ENCODE measurements at regions not wholly inside any gene's neighbourhood (a gene's known extent, or its start where the extent isn't known, plus 50 kb on each side); places are given as distances from the start of the nearest gene placed in this dataset.

DNA sequence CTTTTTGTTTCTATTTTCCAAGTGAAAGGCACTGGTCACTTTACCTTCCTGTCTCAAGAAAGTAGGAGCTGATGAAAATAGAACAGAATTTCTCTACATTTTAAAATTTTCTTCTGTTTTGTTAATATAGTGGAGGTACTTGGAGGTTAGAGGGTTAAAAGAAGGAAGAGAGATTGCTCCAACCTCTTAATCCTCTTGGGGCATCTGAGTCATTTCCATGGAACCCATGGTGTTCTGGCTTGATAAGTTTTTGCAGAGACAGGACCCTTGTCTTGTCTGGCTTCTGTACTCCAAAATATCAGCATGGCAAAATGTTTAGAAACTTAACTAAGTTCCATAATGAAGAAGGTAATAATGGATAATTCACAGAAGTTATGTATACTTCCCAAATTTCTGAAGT, 727.2 kb downstream of the C4orf33 start:
- Histone ChIP-seq H3K4me3 (ENCODE audit: low read depth in 1 of 3, low read length in 3 of 3) (no peak overlapping the region), H3K9me3 (ENCODE audit: control insufficient read depth in 4 of 4, low read length in 3 of 4) (no peaks in the 10 kb centered on the region), H3K36me3 (ENCODE audit: control insufficient read depth in 4 of 4, insufficient read depth in 3 of 4, low read depth in 1 of 4, low read length in 3 of 4) (no peaks in the 10 kb centered on the region), H3K27me3 (ENCODE audit: control insufficient read depth in 4 of 4, insufficient read depth in 4 of 4, low read length in 3 of 4) (no peaks in the 10 kb centered on the region), H3K9ac (ENCODE audit: low read depth in 1 of 2, low read length in 2 of 2) (no peak overlapping the region), H3K4me1 (ENCODE audit: control insufficient read depth in 4 of 4, insufficient read depth in 4 of 4, low read length in 3 of 4) (no peaks in the 10 kb centered on the region), H3K27ac (ENCODE audit: low read depth in 1 of 2, low read length in 2 of 2) (no peak overlapping the region)
- DNase-seq (ENCODE audit: low spot score): no peak
- TF ChIP-seq, protein P1, sequence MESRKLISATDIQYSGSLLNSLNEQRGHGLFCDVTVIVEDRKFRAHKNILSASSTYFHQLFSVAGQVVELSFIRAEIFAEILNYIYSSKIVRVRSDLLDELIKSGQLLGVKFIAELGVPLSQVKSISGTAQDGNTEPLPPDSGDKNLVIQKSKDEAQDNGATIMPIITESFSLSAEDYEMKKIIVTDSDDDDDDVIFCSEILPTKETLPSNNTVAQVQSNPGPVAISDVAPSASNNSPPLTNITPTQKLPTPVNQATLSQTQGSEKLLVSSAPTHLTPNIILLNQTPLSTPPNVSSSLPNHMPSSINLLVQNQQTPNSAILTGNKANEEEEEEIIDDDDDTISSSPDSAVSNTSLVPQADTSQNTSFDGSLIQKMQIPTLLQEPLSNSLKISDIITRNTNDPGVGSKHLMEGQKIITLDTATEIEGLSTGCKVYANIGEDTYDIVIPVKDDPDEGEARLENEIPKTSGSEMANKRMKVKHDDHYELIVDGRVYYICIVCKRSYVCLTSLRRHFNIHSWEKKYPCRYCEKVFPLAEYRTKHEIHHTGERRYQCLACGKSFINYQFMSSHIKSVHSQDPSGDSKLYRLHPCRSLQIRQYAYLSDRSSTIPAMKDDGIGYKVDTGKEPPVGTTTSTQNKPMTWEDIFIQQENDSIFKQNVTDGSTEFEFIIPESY (IDR thresholded peaks at IDR 0.05): no peak
- TF ChIP-seq TAF1 (conservative IDR thresholded peaks at IDR 0.05): no peak
- no peak for TF ChIP-seq HNF4A (conservative IDR thresholded peaks at IDR 0.05)
- TF ChIP-seq EGR1 (IDR thresholded peaks at IDR 0.05; ENCODE audit: low read depth in 2 of 2): no peak
- TF ChIP-seq FOXA1 (IDR thresholded peaks at IDR 0.05): no peak
- TF ChIP-seq HNF4G (IDR thresholded peaks at IDR 0.05): no peak
- no peak for TF ChIP-seq YY1 (IDR thresholded peaks at IDR 0.05)
- TF ChIP-seq, protein P2, sequence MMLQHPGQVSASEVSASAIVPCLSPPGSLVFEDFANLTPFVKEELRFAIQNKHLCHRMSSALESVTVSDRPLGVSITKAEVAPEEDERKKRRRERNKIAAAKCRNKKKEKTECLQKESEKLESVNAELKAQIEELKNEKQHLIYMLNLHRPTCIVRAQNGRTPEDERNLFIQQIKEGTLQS (IDR thresholded peaks at IDR 0.05): no peak
- TF ChIP-seq RXRA (IDR thresholded peaks at IDR 0.05): no peak
- no peak for TF ChIP-seq FOXA2 (IDR thresholded peaks at IDR 0.05)
- TF ChIP-seq, protein P3, sequence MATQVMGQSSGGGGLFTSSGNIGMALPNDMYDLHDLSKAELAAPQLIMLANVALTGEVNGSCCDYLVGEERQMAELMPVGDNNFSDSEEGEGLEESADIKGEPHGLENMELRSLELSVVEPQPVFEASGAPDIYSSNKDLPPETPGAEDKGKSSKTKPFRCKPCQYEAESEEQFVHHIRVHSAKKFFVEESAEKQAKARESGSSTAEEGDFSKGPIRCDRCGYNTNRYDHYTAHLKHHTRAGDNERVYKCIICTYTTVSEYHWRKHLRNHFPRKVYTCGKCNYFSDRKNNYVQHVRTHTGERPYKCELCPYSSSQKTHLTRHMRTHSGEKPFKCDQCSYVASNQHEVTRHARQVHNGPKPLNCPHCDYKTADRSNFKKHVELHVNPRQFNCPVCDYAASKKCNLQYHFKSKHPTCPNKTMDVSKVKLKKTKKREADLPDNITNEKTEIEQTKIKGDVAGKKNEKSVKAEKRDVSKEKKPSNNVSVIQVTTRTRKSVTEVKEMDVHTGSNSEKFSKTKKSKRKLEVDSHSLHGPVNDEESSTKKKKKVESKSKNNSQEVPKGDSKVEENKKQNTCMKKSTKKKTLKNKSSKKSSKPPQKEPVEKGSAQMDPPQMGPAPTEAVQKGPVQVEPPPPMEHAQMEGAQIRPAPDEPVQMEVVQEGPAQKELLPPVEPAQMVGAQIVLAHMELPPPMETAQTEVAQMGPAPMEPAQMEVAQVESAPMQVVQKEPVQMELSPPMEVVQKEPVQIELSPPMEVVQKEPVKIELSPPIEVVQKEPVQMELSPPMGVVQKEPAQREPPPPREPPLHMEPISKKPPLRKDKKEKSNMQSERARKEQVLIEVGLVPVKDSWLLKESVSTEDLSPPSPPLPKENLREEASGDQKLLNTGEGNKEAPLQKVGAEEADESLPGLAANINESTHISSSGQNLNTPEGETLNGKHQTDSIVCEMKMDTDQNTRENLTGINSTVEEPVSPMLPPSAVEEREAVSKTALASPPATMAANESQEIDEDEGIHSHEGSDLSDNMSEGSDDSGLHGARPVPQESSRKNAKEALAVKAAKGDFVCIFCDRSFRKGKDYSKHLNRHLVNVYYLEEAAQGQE (IDR thresholded peaks at IDR 0.05): no peak

DNA sequence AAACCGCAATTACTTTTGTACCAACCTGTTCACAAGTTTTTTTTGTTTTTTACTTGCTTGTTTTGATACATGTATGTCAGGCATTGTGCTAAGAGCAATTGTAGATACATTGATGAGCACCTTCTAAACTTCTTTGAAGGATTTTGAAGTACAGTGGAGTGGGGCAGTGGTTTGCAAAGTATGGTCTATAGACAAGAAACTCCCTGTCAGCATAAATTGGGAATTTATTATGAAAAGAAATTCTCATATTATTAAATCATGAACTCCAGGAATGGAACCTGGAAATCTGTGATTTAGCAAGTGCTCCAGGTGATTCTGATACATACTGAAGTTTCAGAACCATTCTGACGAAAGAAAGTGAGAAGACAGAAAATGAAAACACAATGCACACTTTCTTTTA, 733.4 kb downstream of the C4orf33 start:
- TF ChIP-seq FOXA1 (IDR thresholded peaks at IDR 0.05): no peak
- TF ChIP-seq SP1 (IDR thresholded peaks at IDR 0.05): no peak
- no peak for TF ChIP-seq FOXA2 (IDR thresholded peaks at IDR 0.05)
- TF ChIP-seq GABPA (IDR thresholded peaks at IDR 0.05 in 1 of 2, conservative IDR thresholded peaks at IDR 0.05 in 1 of 2): no peak
- no peak for TF ChIP-seq HNF4A (conservative IDR thresholded peaks at IDR 0.05)
- TF ChIP-seq TAF1 (conservative IDR thresholded peaks at IDR 0.05): no peak
- TF ChIP-seq YY1 (IDR thresholded peaks at IDR 0.05): no peak
- TF ChIP-seq, protein P1 (IDR thresholded peaks at IDR 0.05): no peak
- TF ChIP-seq JUND (IDR thresholded peaks at IDR 0.05): no peak
- TF ChIP-seq RAD21 (IDR thresholded peaks at IDR 0.05): no peak
- TF ChIP-seq EGR1 (IDR thresholded peaks at IDR 0.05; ENCODE audit: low read depth in 2 of 2): no peak
- TF ChIP-seq, protein P4, sequence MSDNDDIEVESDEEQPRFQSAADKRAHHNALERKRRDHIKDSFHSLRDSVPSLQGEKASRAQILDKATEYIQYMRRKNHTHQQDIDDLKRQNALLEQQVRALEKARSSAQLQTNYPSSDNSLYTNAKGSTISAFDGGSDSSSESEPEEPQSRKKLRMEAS (IDR thresholded peaks at IDR 0.05): no peak
- no peak for TF ChIP-seq HNF4G (IDR thresholded peaks at IDR 0.05)
- TF ChIP-seq NR2F2 (IDR thresholded peaks at IDR 0.05): no peak
- TF ChIP-seq, protein P2 (IDR thresholded peaks at IDR 0.05): no peak
- TF ChIP-seq, protein P5, sequence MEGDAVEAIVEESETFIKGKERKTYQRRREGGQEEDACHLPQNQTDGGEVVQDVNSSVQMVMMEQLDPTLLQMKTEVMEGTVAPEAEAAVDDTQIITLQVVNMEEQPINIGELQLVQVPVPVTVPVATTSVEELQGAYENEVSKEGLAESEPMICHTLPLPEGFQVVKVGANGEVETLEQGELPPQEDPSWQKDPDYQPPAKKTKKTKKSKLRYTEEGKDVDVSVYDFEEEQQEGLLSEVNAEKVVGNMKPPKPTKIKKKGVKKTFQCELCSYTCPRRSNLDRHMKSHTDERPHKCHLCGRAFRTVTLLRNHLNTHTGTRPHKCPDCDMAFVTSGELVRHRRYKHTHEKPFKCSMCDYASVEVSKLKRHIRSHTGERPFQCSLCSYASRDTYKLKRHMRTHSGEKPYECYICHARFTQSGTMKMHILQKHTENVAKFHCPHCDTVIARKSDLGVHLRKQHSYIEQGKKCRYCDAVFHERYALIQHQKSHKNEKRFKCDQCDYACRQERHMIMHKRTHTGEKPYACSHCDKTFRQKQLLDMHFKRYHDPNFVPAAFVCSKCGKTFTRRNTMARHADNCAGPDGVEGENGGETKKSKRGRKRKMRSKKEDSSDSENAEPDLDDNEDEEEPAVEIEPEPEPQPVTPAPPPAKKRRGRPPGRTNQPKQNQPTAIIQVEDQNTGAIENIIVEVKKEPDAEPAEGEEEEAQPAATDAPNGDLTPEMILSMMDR (IDR thresholded peaks at IDR 0.05; ENCODE audit: low read depth, low read length, missing input control): no peak
- no peak for TF ChIP-seq RXRA (IDR thresholded peaks at IDR 0.05)
- TF ChIP-seq, protein P3 (IDR thresholded peaks at IDR 0.05): no peak
- Histone ChIP-seq H3K36me3 (ENCODE audit: control insufficient read depth in 4 of 4, insufficient read depth in 3 of 4, low read depth in 1 of 4, low read length in 3 of 4) (no peaks in the 10 kb centered on the region), H3K4me3 (ENCODE audit: low read depth in 1 of 3, low read length in 3 of 3) (no peak overlapping the region), H3K9ac (ENCODE audit: low read depth in 1 of 2, low read length in 2 of 2) (no peak overlapping the region), H3K27me3 (ENCODE audit: control insufficient read depth in 4 of 4, insufficient read depth in 4 of 4, low read length in 3 of 4) (no peaks in the 10 kb centered on the region), H3K9me3 (ENCODE audit: control insufficient read depth in 4 of 4, low read length in 3 of 4) (no peaks in the 10 kb centered on the region), H3K4me1 (ENCODE audit: control insufficient read depth in 4 of 4, insufficient read depth in 4 of 4, low read length in 3 of 4) (no peaks in the 10 kb centered on the region), H3K27ac (ENCODE audit: low read depth in 1 of 2, low read length in 2 of 2) (no peak overlapping the region)
- no peak for DNase-seq (ENCODE audit: low spot score)
- 79% methylated on average over 2 of the region's 2 CpGs for WGBS
